Brain microvascular endothelial cell (primary cell): ENCODE measurements at regions not wholly inside any gene's neighbourhood (a gene's known extent, or its start where the extent isn't known, plus 50 kb on each side); places are given as distances from the start of the nearest gene placed in this dataset.

Experiments
- DNase-seq: peaks from one replicate; pipeline ENCODE4 v3.0.0-alpha.2; 2020
- H3K27ac ChIP-seq: fragments of 250-450 bp; sonication (Bioruptor Pico); 2 replicates; pipeline ENCODE4 v1.5.1; 2020; ENCODE audit warnings: mild to moderate bottlenecking, moderate library complexity
- H3K27me3 ChIP-seq: fragments of 250-450 bp; sonication (Bioruptor Pico); replicated peaks from 2 replicates; pipeline ENCODE4 v1.5.1; 2020; ENCODE audit warnings: mild to moderate bottlenecking
- H3K36me3 ChIP-seq: fragments of 250-450 bp; sonication (Bioruptor Pico); replicated peaks from 2 replicates; pipeline ENCODE4 v1.5.1; 2020; ENCODE audit warnings: mild to moderate bottlenecking
- H3K4me3 ChIP-seq: 2 replicates; pipeline ENCODE4 v1.5.1; 2011; ENCODE audit warnings: low read depth, mild to moderate bottlenecking, control low read depth, low read length, moderate library complexity
- CTCF ChIP-seq: IDR thresholded peaks from 2 replicates; pipeline ENCODE4 v1.5.1; 2011; ENCODE audit warnings: low read depth, mild to moderate bottlenecking, moderate library complexity, low read length, control low read depth, inconsistent platforms; ENCODE audit errors: missing control alignments
- in situ Hi-C: cut with HindIII; loops from 2 replicates; pipeline ENCODE4 v1.10.0; 2017; ENCODE audit warnings: low sequenced_read_pairs, low pct_ligation_motif_present

GRCh38 chr1:208641579-208642280, 397.5 kb upstream of the PLXNA2 start:
- Histone ChIP-seq H3K27me3 (no peaks in the 10 kb centered on the region), H3K4me3 (no peak overlapping the region), H3K36me3 (no peaks in the 10 kb centered on the region), H3K27ac (no peak overlapping the region)
- in situ Hi-C loops = no loop called here
- no peak for DNase-seq
- no peak for TF ChIP-seq CTCF

- H3K27me3 ChIP-seq = no peaks in the 10 kb centered on the region
- no peaks in the 10 kb centered on the region for H3K36me3 ChIP-seq
- in situ Hi-C loops = no loop called here
- TF ChIP-seq CTCF = no peak
- H3K4me3 ChIP-seq = no peak overlapping the region
- DNase-seq = no peak
- H3K27ac ChIP-seq = no peak overlapping the region
These were observed 398.9 kb upstream of the PLXNA2 start for GRCh38 chr1:208643005-208643597.

GRCh38 chr1:208644401-208645160, 400.4 kb upstream of the PLXNA2 start:
- H3K27me3 ChIP-seq = no peaks in the 10 kb centered on the region
- no peak for TF ChIP-seq CTCF
- H3K36me3 ChIP-seq = no peaks in the 10 kb centered on the region
- in situ Hi-C loops = no loop called here
- H3K4me3 ChIP-seq = no peak overlapping the region
- no peak overlapping the region for H3K27ac ChIP-seq
- DNase-seq = no peak

- no peak overlapping the region for H3K27ac ChIP-seq
- no peaks in the 10 kb centered on the region for H3K36me3 ChIP-seq
- no peak for DNase-seq
- TF ChIP-seq CTCF = no peak
- no peaks in the 10 kb centered on the region for H3K27me3 ChIP-seq
- H3K4me3 ChIP-seq = no peak overlapping the region
- in situ Hi-C loops = no loop called here
These were observed 402.2 kb upstream of the PLXNA2 start for GRCh38 chr1:208646431-208646830.

- in situ Hi-C loops = no loop called here
These were observed 404.0 kb upstream of the PLXNA2 start for GRCh38 chr1:208648146-208648545.

More at GRCh38 chr1:208648146-208648545, 404.0 kb upstream of the PLXNA2 start:
- Histone ChIP-seq H3K27ac (no peak overlapping the region), H3K4me3 (no peak overlapping the region), H3K27me3 (no peaks in the 10 kb centered on the region), H3K36me3 (no peaks in the 10 kb centered on the region)
- no peak for DNase-seq
- no peak for TF ChIP-seq CTCF
